ENCODE measurements at regions not wholly inside any gene's neighbourhood (a gene's known extent, or its start where the extent isn't known, plus 50 kb on each side); places are given as distances from the start of the nearest gene placed in this dataset.
A peak's percentile ranks its signal among the peaks of the same experiment; 100 is the strongest.

- peak; percentile 35; the same call in 1 of the 2 replicates for TF ChIP-seq ELF1 (CRISPR knock-in tag; IDR thresholded peaks at IDR 0.05)
- no peak for TF ChIP-seq SMAD1 (CRISPR knock-in tag; IDR thresholded peaks at IDR 0.05; ENCODE audit: borderline replicate concordance, low read depth)
- TF ChIP-seq, protein P1, sequence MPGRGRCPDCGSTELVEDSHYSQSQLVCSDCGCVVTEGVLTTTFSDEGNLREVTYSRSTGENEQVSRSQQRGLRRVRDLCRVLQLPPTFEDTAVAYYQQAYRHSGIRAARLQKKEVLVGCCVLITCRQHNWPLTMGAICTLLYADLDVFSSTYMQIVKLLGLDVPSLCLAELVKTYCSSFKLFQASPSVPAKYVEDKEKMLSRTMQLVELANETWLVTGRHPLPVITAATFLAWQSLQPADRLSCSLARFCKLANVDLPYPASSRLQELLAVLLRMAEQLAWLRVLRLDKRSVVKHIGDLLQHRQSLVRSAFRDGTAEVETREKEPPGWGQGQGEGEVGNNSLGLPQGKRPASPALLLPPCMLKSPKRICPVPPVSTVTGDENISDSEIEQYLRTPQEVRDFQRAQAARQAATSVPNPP (CRISPR knock-in tag; IDR thresholded peaks at IDR 0.05), result no peak
- no peak for TF ChIP-seq SP1 (IDR thresholded peaks at IDR 0.05)
- no peak for TF ChIP-seq SP1 (CRISPR knock-in tag; IDR thresholded peaks at IDR 0.05)
- no peak for TF ChIP-seq ZNF484 (CRISPR knock-in tag; IDR thresholded peaks at IDR 0.05; ENCODE audit: borderline replicate concordance, low read depth)
- TF ChIP-seq STAG1 (CRISPR knock-in tag; IDR thresholded peaks at IDR 0.05), result peak; percentile 72
- no peak for TF ChIP-seq ETV5 (CRISPR knock-in tag; IDR thresholded peaks at IDR 0.05; ENCODE audit: borderline replicate concordance)
- 0 out of 2 replicates have a peak, but pooled peaks have one; percentile 36 for TF ChIP-seq RAD21 (CRISPR knock-in tag; IDR thresholded peaks at IDR 0.05)
- peak; percentile 44; the same call in 1 of the 2 replicates for TF ChIP-seq ZNF652 (CRISPR knock-in tag; IDR thresholded peaks at IDR 0.05; ENCODE audit: borderline replicate concordance, low read depth)
- TF ChIP-seq YY1 (IDR thresholded peaks at IDR 0.05; ENCODE audit: insufficient read depth, insufficient replicate concordance, low read depth, low read length), result peak; percentile 43
Measured at GRCh38 chr10:28432210-28432676, 100.7 kb upstream of the WAC start (continued).

DNA sequence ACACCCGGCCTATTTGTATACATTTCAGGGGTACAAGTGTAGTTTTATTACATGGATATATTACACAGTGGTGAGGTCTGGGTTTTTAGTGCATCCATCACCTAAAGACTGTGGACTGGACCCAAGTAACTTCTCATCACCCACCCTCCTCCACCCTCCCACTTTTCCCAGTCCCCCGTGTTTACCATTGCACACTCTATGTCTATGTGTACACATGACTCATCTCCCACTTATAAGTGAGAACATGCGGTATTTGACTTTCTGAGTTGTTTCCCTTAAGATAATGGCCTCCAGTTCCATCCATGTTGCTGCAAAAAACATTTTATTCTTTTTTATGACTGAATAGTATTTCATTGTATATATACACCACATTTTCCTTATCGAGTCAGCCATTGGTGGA is 98.9 kb upstream of the WAC start:
- Histone ChIP-seq H3K79me2 (ENCODE audit: insufficient read depth, low read length) (no peaks in the 10 kb centered on the region), H3K9ac (ENCODE audit: insufficient read depth, low read depth, low read length) (no peak overlapping the region), H3K9me3 (ENCODE audit: low read length) (no peaks in the 10 kb centered on the region), H3K36me3 (replicated peaks in 1 of 2; ENCODE audit: control insufficient read depth in 1 of 2, insufficient read depth in 2 of 2, low read length in 2 of 2) (no peaks in the 10 kb centered on the region), H3K27me3 (ENCODE audit: control insufficient read depth in 1 of 2, insufficient read depth in 2 of 2, low read length in 2 of 2) (peaks cover 2 to 10% of the 10 kb centered on the region in 2 experiments; a peak in 2 of 5 replicates), H4K20me1 (ENCODE audit: insufficient read depth, low read length) (no peaks in the 10 kb centered on the region), H3K4me1 (ENCODE audit: insufficient read depth, low read length) (peaks cover 15% of the 10 kb centered on the region), H2AFZ (ENCODE audit: low read length) (no peak overlapping the region), H3K27ac (ENCODE audit: extremely low read length, insufficient read depth, low read length) (no peak overlapping the region), H3K4me2 (ENCODE audit: low read depth, low read length) (no peak overlapping the region), H3K4me3 (replicated peaks in 1 of 3; ENCODE audit: insufficient read depth in 1 of 3, low read depth in 2 of 3, low read length in 3 of 3) (no peak overlapping the region)
- no TSS peak for BruUV-seq (replicated peaks)
- CTCF ChIA-PET (ENCODE audit: low intra/inter-chr PET ratio, low total read pairs), result no interaction called here
- in situ Hi-C loops (cut with HindIII; ENCODE audit: extremely low pct_ligation_motif_present, low pct_unique_long_range_greater_than_20kb), result loop anchor here (10.0 kb wide), 1 partner anchor 101 kb away; the partner anchor contains the start of gene WAC
- ATAC-seq (no peak), DNase-seq (ENCODE audit: low spot score) (no peak), FAIRE-seq (no peak)
- POLR2A ChIA-PET, result no interaction called here
- intact Hi-C loops (cut with micrococcal nuclease; ENCODE audit: unreplicated experiment), result no loop called here
- 6% methylated on average over 4 of the region's 4 CpGs for WGBS (ENCODE audit: low lambda C conversion rate)
- TF ChIP-seq FOXK1 (CRISPR knock-in tag; IDR thresholded peaks at IDR 0.05; ENCODE audit: borderline replicate concordance, low read depth) (peak; percentile 37; the same call in 1 of the 2 replicates), NR2C2 (CRISPR knock-in tag; IDR thresholded peaks at IDR 0.05; ENCODE audit: borderline replicate concordance) (no peak), FOXP1 (IDR thresholded peaks at IDR 0.05) (no peak), FOXP1 (CRISPR knock-in tag; IDR thresholded peaks at IDR 0.05) (0 out of 2 replicates have a peak, but pooled peaks have one; percentile 8), DR1 (CRISPR knock-in tag; IDR thresholded peaks at IDR 0.05) (no peak), HNF4G (IDR thresholded peaks at IDR 0.05; ENCODE audit: borderline replicate concordance, low read depth, low read length) (no peak), HNF4G (CRISPR knock-in tag; IDR thresholded peaks at IDR 0.05; ENCODE audit: borderline replicate concordance, low read depth) (no peak), U2AF1 (optimal IDR thresholded peaks at IDR 0.05; ENCODE audit: low read depth, low read length) (no peak), ZNF235 (CRISPR knock-in tag; IDR thresholded peaks at IDR 0.05; ENCODE audit: borderline replicate concordance) (no peak), TFAP4 (IDR thresholded peaks at IDR 0.05; ENCODE audit: borderline replicate concordance, low read depth) (no peak), ZNF331 (CRISPR knock-in tag; IDR thresholded peaks at IDR 0.05) (no peak), SMAD3 (CRISPR knock-in tag; IDR thresholded peaks at IDR 0.05) (no peak), ZNF543 (CRISPR knock-in tag; IDR thresholded peaks at IDR 0.05) (no peak), JARID2 (CRISPR knock-in tag; IDR thresholded peaks at IDR 0.05; ENCODE audit: insufficient replicate concordance) (no peak), MIER3 (CRISPR knock-in tag; IDR thresholded peaks at IDR 0.05; ENCODE audit: borderline replicate concordance) (no peak)

Data from HepG2 (cell line).